Panc1 (cell line): ENCODE measurements at regions not wholly inside any gene's neighbourhood (a gene's known extent, or its start where the extent isn't known, plus 50 kb on each side); places are given as distances from the start of the nearest gene placed in this dataset.

Source experiments
- ATAC-seq: fragments of 200-7000 bp; cut with Tn5 transposase; 2 replicates; pipeline ENCODE4 v1.9.1; 2020; ENCODE audit warnings: mild to moderate bottlenecking, moderate library complexity
- BruUV-seq: library from RNA; stranded (reverse); fragments of 400-500 nt; replicated peaks from 2 replicates; lab custom pipeline; 2021; lab: Mats Ljungman, UMichigan
- CTCF ChIA-PET: fragments of 300-600 bp; sonication (Branson Sonifier 250); formaldehyde crosslinking; loops from one replicate; lab custom pipeline; 2022; ENCODE audit warnings: antibody characterized with exemption; lab: Charles Lee
- POLR2A ChIA-PET: fragments of 300-600 bp; sonication (Branson Sonifier 250); formaldehyde crosslinking; loops from one replicate; lab custom pipeline; 2022; ENCODE audit warnings: antibody characterized with exemption; lab: Charles Lee
- DNase-seq: peaks from one replicate; pipeline ENCODE4 v3.0.0-alpha.2; 2010; ENCODE audit warnings: low read depth, low spot score
- H3K27ac ChIP-seq: 2 replicates; pipeline ENCODE4 v1.5.1; 2011; ENCODE audit warnings: mild to moderate bottlenecking, low read length, inconsistent platforms
- H3K27me3 ChIP-seq: fragments of 200-500 bp; sonication (Bioruptor generic); 2 replicates; pipeline ENCODE4 v1.6.0; 2014; ENCODE audit warnings: low read length, inconsistent platforms; ENCODE audit not compliant: control insufficient read depth, insufficient read depth
- H3K36me3 ChIP-seq: fragments of 200-500 bp; sonication (Bioruptor generic); 2 replicates; pipeline ENCODE4 v1.5.1; 2014; ENCODE audit warnings: inconsistent platforms, mild to moderate bottlenecking, low read length, moderate library complexity; ENCODE audit not compliant: control insufficient read depth, insufficient read depth
- H3K4me1 ChIP-seq: 2 replicates; pipeline ENCODE4 v1.5.1; 2011; ENCODE audit warnings: inconsistent platforms, mild to moderate bottlenecking, low read length, moderate library complexity; ENCODE audit not compliant: control insufficient read depth, insufficient read depth
- H3K4me3 ChIP-seq, 2 experiments: 2 replicates each; pipeline ENCODE4 v1.5.1; 2011 to 2012; ENCODE audit warnings: low read depth in 2 of 2, low read length in 2 of 2, mild to moderate bottlenecking in 2 of 2, inconsistent platforms in 1 of 2, moderate library complexity in 1 of 2
- H3K9me3 ChIP-seq: fragments of 200-500 bp; sonication (Bioruptor generic); 2 replicates; pipeline ENCODE4 v1.5.1; 2014; ENCODE audit warnings: low read depth, mild to moderate bottlenecking, inconsistent platforms, low read length, moderate library complexity; ENCODE audit not compliant: control insufficient read depth, insufficient read depth
- POLR2AphosphoS5 ChIP-seq: IDR thresholded peaks from 2 replicates; pipeline ENCODE4 v1.6.1; 2012; ENCODE audit warnings: mild to moderate bottlenecking, low read depth, low read length, moderate library complexity
- REST ChIP-seq, 2 experiments: IDR thresholded peaks; 2 replicates each; pipeline ENCODE4 v1.6.1; 2011 to 2012; ENCODE audit warnings: low read depth in 2 of 2, control low read depth in 1 of 2, low read length in 1 of 2, mild to moderate bottlenecking in 1 of 2, moderate library complexity in 1 of 2; ENCODE audit not compliant: insufficient read depth in 1 of 2
- SIN3A ChIP-seq: IDR thresholded peaks from 2 replicates; pipeline ENCODE4 v1.6.1; 2012; ENCODE audit warnings: low read depth, mild to moderate bottlenecking, low read length, moderate library complexity, borderline replicate concordance; ENCODE audit not compliant: insufficient read depth
- TCF7L2 ChIP-seq: IDR thresholded peaks from 2 replicates; pipeline ENCODE4 v1.6.1; 2011; ENCODE audit warnings: mild to moderate bottlenecking, low read depth, low read length, inconsistent platforms
- in situ Hi-C: cut with HindIII; loops from 2 replicates; pipeline ENCODE4 v1.10.0; 2016; ENCODE audit warnings: low sequenced_read_pairs, low pct_unique_long_range_greater_than_20kb
- intact Hi-C: fragments of 100-400 bp; cut with micrococcal nuclease; formaldehyde crosslinking; loops from one replicate; pipeline ENCODE4 v1.10.0; 2022; ENCODE audit not compliant: unreplicated experiment
- TF ChIP-seq, protein P1 (sequence below): fragments of 450-650 bp; IDR thresholded peaks from 2 replicates; pipeline ENCODE4 v1.5.1; 2017; ENCODE audit warnings: mild to moderate bottlenecking

DNA sequence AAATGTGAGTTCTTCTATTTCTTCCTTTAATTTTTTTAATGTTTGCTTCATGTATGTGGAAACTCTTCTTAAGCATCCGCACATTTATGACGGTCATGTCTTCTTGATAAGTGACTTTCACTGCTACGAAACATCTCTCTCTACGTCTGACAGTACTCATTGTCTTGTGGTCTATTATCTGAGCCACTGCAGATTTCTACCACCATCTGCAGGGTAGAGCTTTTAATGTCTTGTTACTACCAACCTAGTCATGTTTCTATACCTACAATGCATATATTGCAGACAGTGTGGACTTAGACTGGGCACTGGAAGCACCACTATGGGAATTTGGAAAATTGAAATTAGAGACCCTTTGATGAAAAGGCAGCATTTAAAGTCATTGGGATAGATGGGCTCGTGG is 75.4 kb upstream of the ARHGEF7 start:
- no TSS peak for BruUV-seq
- CTCF ChIA-PET: no interaction called here
- in situ Hi-C loops: no loop called here

GRCh38 chr13:111038887-111039286 is 76.2 kb upstream of the ARHGEF7 start:
- Histone ChIP-seq H3K27ac (no peak overlapping the region), H3K4me1 (0 out of 2 replicates have a peak, but pooled peaks cover 4% of the 10 kb centered on the region), H3K36me3 (no peaks in the 10 kb centered on the region), H3K9me3 (no peaks in the 10 kb centered on the region), H3K4me3 (no peak overlapping the region), H3K27me3 (peaks cover 7% of the 10 kb centered on the region; the same call in 1 of the 2 replicates)
- intact Hi-C loops: loop anchor here (5.0 kb wide), 1 partner anchor 97 kb away; no protein-coding TSS in a partner anchor
- ATAC-seq (no peak), DNase-seq (no peak)
- BruUV-seq: no TSS peak
- TF ChIP-seq POLR2AphosphoS5 (no peak), REST (IDR thresholded peaks at IDR 0.05; ENCODE audit: insufficient read depth in 1 of 2, low read depth in 2 of 2, low read length in 1 of 2) (no peak), SIN3A (no peak), TCF7L2 (no peak)
- TF ChIP-seq, protein P1, sequence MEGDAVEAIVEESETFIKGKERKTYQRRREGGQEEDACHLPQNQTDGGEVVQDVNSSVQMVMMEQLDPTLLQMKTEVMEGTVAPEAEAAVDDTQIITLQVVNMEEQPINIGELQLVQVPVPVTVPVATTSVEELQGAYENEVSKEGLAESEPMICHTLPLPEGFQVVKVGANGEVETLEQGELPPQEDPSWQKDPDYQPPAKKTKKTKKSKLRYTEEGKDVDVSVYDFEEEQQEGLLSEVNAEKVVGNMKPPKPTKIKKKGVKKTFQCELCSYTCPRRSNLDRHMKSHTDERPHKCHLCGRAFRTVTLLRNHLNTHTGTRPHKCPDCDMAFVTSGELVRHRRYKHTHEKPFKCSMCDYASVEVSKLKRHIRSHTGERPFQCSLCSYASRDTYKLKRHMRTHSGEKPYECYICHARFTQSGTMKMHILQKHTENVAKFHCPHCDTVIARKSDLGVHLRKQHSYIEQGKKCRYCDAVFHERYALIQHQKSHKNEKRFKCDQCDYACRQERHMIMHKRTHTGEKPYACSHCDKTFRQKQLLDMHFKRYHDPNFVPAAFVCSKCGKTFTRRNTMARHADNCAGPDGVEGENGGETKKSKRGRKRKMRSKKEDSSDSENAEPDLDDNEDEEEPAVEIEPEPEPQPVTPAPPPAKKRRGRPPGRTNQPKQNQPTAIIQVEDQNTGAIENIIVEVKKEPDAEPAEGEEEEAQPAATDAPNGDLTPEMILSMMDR: no peak
- in situ Hi-C loops: no loop called here
- CTCF ChIA-PET: no interaction called here
- POLR2A ChIA-PET: no interaction called here

More for the DNA sequence above, 75.4 kb upstream of the ARHGEF7 start:
- H3K27me3 ChIP-seq: peaks cover 7% of the 10 kb centered on the region; the same call in 1 of the 2 replicates
- no peak for DNase-seq
- TF ChIP-seq POLR2AphosphoS5 (no peak), REST (IDR thresholded peaks at IDR 0.05; ENCODE audit: insufficient read depth in 1 of 2, low read depth in 2 of 2, low read length in 1 of 2) (no peak), SIN3A (no peak), TCF7L2 (no peak)
- H3K4me1 ChIP-seq: 0 out of 2 replicates have a peak, but pooled peaks cover 4% of the 10 kb centered on the region
- no peaks in the 10 kb centered on the region for H3K9me3 ChIP-seq
- no peak overlapping the region for H3K27ac ChIP-seq
- no peaks in the 10 kb centered on the region for H3K36me3 ChIP-seq
- ATAC-seq: no peak
- POLR2A ChIA-PET: no interaction called here
- H3K4me3 ChIP-seq: no peak overlapping the region
- intact Hi-C loops: loop anchor here (5.0 kb wide), 1 partner anchor 97 kb away; no protein-coding TSS in a partner anchor
